ENCODE measurements at regions not wholly inside any gene's neighbourhood (a gene's known extent, or its start where the extent isn't known, plus 50 kb on each side); places are given as distances from the start of the nearest gene placed in this dataset.
"Not testable (repeated sequence)": the region's sequence is repeated elsewhere in the genome, so short reads cannot be mapped to it uniquely, and the experiment has no call there.

DNA sequence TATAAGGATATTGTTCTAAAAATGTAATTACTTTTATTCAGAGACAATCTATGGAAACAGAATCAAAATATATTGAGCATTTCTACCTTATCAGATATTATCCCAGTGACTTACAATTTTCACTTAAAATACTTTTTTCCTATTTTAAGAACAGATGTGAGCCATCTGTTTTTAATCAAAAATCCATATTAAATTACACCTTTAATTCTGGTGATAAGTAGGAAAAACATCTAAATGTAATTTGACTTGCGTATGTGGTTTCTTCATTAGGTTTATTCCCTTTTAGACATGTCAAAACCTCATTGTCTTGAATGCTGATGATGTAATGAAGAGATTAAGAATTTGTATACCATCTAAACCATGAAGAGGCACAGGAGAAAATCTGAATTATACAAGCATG lies 1118.8 kb upstream of the TMPRSS15 start:
- no peak for DNase-seq (ENCODE audit: low spot score)

DNA sequence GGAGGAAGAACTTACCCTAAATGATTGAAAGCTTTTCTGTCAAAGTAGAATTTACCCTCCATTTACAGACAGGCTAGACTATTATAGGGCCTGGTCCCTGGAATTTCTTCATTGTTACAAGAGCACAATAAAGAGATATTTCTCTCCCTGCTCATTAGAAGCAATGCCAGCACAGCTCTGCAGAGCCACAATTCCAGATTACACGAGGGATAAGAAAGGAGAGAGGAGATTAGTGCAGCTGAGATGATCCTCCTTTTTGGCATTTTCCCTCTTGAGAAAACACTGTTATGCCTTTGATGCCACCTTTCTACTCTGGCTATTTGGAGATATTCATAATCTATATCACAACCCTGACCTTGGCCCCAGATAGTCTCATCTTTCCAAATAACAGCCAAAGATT lies 1119.5 kb upstream of the TMPRSS15 start:
- DNase-seq (ENCODE audit: low spot score): no peak

DNA sequence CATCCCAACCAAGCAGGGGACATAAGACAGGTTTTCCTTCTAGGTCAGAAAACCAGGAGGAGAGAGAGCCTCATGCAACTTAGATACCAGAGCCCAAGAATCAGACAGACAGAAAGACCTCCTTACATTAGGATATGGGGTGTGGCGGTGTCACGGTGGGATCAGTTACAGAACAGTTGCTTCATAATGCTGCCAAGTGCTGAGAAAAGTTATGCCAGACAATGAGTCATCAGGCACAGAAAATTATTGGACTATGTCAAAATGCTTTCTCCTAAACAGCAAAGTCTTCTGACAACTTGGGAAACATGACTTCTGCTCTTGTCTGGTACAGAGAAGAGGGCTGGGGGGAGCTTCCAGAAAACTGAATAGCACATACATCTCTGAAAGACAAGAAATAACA lies 1120.2 kb upstream of the TMPRSS15 start:
- DNase-seq (ENCODE audit: low spot score): no peak

DNA sequence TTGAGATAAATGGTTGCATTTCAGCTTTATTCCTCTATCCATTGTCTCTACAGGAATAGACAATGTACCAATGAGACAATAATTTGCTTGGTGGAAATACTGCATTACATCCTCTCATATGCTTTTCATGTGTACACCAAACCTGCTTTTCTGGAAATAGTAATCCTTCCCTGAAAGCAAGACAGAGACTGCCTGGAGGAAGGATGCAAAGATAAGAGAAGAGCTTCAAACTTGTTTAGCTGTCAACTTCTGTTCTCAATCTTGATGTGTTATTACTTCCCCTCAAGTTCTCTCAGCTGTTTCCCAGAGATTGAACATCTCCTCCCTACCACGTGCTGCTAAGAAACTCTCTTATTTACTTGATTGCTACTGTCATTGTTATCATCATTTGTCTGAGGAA lies 1125.4 kb upstream of the TMPRSS15 start:
- DNase-seq (ENCODE audit: low spot score): no peak

DNA sequence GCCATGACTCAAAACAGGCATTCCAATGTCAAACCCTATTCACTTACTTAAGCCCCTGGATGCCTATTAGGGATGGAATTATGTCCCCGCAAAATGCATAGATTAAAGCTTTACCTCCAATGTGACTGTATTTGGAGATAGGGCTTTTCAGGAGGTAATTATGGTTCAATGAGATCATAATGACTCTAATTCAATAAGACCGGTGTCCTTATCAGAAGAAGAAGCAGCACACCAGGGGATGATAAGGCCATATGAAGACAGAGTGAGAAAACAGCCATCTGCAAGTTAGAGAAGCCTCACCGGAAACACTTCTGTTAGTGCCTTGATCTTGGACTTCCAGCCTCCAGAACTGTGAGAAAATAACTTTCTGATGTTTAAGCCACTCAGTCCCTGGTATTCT lies 1131.8 kb upstream of the TMPRSS15 start:
- DNase-seq (ENCODE audit: low spot score): no peak

DNA sequence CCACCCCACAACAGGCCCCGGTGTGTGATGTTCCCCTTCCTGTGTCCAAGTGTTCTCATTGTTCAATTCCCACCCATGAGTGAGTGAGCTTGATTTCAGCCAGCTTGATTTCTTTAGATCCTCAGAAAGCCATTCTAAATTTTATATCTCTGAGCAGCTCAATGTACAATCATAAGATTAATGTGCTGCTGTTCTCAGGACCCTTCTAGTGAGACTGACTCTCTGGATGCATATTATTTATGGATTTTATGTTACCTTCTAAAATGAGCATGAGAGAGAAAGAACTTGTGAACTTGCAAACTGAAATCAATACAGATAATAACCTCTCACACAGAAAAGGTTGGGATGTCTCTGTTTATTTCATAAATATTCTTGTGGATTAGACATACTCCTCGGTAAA lies 1133.5 kb upstream of the TMPRSS15 start:
- no peak for DNase-seq (ENCODE audit: low spot score)

DNA sequence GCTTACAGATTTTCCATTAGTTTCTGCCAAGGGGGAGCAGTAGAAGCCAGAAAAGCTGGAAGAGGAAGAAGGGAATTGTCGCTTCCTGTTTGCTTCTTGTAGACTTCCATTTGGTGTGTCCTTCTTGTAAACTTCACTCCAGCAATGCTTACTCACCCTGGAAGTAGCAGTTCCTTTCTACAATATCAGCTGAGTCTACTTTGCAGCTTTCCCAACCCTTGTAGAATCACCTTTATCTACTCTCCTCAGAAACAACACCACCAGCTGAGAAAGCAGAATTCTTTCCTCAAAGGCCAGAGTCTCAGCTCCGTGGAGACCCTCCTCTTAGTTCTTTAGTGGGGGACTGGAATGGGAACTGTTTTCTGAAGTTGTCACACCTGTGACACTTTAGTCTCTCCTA lies 1136.7 kb upstream of the TMPRSS15 start:
- DNase-seq (ENCODE audit: low spot score): no peak

DNA sequence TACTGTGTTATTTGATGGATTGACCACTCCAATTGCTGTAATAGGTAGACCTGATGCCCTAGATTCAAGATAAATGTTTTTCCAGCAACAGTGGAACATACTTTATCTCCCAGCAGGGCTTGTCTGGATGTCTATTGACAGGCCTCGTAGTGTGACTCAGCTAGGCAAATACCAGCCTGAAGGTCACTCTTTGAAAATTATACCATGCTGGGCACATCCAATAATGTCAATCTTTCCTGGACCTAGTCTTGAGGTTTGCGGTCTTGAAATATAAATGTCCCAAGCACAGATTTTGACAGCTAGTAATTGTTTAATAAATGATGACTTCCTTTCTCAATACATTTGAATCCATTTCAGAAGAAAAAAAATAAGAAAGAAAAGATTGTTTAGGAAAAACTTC lies 1138.0 kb upstream of the TMPRSS15 start:
- no peak for DNase-seq (ENCODE audit: low spot score)

DNA sequence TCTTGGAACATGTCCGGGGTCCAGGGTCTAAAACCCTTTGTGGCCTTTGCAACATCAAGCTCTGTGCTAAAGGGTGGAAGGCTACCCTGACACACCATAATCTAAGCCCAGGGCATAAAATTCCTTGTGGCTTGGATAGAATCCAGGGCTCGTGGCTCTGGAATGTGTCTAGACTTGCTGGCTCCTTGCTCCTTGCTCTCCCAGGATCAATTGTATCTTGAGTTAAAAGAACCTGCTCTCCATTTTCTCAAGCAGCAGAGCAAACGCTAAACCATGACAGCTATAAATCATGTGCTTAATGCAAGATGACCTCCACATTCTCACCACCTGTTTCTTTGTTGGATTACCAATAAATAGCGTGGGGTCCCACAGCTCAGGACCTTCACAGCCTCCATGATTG lies 1140.9 kb upstream of the TMPRSS15 start:
- not testable (repeated sequence) for DNase-seq (ENCODE audit: low spot score)

DNA sequence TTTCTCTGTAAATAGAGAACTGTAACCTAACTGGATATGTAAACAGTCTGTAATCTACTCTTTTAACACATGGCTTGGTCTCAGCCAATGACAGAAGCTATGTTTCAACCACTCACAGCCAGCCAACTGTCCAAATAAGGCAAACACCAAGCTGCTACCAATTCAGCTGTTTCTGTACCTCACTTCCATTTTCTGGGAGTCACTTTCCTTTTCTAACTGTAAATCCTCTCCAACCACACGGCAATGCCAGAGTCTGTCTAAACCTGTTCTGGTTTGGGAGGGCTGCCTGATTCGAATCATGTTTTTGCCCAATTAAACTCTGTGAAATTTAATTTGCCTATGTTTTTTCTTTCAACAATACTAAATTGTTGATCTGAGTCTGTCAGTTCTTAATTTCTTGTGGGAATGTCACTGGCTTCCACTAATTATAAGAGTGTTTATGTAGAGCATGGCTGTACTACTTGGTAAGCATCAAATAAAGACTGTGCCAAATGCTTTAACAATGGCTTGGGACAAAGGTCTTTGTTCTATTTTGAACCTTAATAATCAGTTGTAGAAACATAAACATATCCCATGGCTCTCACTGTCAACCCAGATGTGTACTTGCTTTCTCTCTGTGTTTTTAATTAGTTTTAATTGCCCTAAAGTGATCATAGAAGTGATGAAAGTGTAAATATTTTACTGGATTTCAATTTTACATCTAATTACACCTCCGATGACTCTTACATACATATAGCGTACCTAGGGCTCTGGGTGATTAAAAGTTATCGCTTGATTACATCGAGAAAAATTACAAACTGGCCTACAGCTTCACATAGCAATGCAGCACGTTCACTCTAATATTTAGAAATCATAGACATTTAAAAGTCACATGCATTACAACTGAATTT lies 1144.6 kb upstream of the TMPRSS15 start:
- DNase-seq (ENCODE audit: low spot score): no peak

DNA sequence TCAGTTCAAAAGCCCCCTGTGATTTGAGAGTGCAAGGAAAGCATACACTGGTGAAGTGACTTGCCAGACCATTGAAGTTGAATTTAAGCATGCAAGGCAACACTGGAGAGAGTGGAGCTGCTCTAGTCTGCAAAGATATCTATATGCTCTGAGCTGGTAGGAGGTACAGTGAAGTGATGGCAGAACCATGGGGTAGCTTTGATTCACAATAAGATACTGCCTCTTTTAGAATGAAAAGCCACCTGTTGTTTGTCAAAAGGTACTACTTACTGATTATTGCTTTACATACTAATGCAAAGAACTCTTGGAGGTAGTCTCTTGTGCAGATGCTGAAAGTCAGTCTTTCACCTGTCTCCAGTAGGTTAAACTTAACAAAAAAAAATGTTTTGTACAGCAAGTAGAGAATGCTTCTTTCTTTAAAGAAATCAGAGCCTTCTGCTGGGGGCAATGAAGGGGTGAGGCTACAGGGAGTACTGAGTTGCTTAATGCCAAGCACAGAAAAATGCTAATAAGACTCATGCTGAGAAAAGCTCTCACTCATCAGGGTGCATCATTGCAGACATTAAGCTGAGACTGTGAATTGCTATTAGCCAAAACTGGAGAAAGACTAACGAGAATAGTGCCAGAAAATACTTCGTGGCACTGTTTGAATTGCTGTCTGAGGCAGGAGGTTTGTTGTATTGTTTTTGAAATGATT lies 1150.5 kb upstream of the TMPRSS15 start:
- DNase-seq (ENCODE audit: low spot score): no peak

DNA sequence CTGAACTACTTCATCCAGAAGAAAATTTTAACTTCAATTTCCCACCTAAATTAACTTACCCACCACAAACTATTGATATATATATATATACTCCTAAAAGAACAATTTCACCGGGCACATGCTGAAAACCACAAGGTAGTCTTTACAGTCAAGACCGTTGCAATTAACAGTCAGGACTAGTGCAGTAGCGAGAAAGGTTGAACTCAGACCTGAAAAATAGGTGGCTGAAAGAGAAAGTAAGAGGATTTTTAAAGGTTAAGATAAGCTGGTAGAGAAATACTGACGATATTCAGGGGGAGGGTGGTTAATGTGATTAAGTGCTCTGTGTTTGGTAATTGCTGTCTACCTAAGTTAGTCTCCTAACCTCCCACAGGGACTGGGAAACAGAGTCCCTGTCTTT lies 1153.5 kb upstream of the TMPRSS15 start:
- DNase-seq (ENCODE audit: low spot score): no peak

DNA sequence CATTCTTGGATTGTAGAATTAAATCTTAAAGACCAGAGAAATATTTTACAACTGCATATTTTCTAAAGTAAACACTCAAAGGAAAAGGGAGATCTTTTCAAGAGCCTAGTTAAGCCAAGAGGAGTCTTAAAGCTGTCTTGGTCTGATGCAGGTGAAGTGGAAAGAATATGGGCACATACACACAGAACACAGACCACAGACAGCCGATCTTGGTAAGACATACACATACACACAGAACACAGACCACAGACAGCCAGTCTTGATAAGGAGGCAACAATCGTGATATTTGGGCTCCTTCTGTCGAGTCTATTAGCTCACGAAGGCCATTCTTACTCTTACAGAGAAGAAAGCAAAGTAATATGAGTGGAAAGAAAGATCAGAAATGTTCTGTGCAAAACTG lies 1153.9 kb upstream of the TMPRSS15 start:
- no peak for DNase-seq (ENCODE audit: low spot score)

DNA sequence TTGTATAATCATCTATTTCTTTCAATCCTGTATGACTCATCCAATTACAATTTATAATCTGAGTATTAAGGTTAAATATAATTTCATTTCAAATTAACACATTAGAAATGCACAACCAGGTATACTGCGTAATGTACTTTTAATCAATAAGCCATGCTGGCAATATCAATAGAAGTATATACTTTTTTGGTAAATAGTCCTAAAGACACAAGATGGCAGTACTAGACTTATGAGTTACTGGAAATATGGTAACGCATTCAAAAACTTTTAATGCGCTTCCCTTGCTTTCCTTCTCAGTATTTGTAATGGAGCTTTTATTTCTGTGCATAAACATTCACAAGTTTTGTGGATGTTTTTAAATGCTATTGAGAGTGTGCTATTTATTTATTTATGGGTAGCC lies 1162.0 kb upstream of the TMPRSS15 start:
- no peak for DNase-seq (ENCODE audit: low spot score)

DNA sequence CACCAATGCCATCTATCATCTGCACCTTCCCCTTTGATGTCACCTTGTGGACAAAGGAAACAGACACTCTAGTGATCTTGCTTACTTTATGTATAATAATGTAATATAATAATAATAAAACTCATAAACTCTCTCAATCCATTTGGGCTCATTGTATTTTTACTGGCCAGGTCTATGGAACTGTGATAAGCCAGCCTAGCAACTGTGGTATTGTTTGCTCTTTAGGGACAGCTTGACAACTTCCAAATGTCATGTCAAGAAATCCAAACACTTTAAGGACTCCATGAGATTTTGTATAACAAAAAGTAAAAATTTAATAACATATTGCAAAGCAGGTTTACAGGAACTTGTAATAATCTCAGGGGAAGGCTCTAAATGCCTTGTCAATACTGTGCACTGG lies 1163.4 kb upstream of the TMPRSS15 start:
- no peak for DNase-seq (ENCODE audit: low spot score)

DNA sequence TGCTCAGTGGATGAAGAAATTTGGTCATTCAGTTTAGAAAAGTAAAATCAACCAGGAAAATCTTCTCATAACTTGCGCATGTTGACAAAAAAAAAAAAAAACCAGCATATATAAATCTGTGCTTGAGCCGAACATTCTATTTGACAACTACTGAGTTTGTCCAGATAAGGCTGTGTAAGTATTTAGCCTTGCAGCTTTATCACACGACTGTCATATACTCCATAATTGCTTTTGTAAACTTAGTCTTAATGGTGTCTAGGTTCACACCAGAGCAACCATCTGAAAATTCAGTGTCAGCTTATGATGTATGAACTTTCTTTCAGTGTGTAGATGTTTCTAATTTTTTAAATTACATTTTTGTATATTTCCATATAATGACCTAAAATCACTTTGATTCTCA lies 1173.8 kb upstream of the TMPRSS15 start:
- no peak for DNase-seq (ENCODE audit: low spot score)

DNA sequence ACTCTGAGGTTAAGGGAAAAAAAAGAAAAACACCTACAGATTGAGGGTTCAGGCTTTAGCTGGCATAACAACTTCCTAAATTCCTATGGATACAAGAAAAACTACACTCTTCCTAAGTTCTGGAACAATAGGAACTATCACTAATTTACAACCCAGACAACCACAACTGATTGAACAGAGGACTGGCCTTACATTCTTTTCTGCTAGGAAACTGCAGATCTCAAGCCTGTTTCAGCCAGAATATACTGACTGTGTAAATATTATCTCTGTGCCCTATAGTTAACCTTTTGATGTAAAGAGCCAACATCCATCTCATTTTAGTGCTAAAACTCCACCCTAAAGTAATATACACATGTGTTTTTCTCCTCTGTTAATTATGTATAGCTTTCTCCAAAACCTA lies 1186.5 kb upstream of the TMPRSS15 start:
- DNase-seq (ENCODE audit: low spot score): no peak

DNA sequence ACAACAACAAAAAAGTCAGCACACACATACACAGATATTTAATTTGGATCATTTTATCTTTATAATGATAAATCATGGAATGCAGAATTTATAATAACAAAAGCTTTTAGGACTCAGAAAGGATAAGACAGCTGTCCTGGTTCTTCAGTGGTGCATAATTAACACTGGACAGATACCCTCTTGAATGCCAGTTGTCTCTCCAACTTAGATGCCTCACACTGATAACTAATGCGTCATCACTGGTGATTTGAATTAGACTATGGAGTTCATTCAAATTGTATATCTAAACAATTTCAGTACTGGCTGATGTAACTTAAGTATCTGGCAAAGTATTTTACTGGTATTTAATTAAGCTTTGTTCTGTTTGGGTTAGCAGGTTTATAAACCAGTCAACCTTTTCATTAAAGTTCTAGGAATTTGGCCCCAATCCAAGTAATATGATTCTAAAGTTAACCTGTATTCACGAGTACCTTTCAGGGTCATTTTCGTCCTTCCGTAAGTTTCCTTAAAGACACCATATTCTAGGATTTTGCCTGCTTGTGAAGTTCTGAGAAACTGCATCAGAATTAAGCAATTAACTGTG lies 1199.5 kb upstream of the TMPRSS15 start:
- DNase-seq (ENCODE audit: low spot score): no peak

DNA sequence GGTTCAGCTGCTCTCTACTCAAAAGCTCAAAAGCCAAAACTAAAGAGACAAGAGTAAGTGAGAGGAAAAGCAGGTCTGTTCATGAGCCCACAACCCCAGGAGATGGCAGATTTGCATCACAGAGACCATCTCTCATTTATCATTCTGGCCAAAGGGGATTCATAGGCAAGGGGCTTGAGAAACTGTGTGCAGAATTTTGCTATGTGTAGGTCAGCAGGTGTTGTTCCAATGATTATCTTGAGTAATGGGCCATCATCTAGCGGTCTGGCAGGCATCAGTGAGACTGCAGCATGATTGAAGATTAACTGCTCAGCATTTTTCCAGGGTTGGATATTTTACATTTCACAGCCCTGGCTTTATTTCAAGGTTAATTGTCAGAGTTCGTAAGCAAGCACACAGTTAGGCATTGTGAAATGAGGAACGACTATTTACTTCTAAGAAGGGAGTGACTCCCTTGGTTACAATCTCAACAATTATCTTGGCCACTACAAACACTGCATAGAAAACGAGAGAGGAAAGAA lies 1204.6 kb upstream of the TMPRSS15 start:
- no peak for DNase-seq (ENCODE audit: low spot score)

DNA sequence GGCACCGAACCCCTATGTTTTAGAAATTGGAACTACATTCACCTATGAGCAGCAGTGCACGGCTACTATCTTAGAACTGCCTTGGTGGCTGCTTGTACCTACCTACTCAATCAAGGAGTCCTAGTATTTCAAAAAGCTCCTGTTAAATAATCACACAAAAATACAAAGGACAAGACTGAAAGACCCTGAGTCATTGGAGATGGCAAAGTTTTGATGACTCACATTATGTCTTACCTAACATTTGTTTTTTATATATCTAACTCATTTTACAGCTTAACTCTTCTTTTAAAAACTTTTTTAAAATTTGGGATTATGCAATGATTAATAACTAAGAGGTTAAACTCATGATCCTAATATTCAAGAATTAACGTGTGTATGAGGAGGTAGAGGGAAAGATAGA lies 1206.0 kb upstream of the TMPRSS15 start:
- DNase-seq (ENCODE audit: low spot score): no peak

DNA sequence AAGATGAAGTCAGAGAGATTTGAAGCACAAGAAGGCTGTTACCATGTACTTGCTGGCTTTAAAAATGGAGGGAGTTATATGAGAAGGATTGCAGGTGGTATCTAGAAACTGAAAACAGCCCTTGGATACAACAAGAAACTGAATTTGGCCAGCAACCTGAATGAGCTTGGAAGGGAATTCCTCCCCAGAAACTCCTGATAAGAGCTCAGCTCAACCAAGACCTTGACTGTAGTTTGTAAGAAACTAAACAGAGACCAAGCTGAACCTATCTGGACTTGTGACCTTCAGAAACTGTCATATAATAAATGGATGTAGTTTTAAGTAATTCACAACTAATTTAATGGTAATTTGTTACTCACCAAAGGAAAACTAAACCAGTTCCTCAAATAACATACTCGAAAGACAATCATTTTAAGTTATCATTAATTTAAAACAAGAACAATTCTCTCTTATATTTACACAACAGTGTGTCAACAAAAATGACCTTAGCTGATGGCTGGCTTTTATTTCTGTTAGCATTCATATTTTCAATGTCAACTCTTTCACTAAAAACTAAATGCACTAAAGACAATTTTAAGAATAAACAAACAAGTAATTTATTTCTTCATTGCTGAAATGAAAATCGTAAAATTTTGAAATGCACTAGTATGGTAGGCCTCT lies 1218.4 kb upstream of the TMPRSS15 start:
- DNase-seq (ENCODE audit: low spot score): no peak

DNA sequence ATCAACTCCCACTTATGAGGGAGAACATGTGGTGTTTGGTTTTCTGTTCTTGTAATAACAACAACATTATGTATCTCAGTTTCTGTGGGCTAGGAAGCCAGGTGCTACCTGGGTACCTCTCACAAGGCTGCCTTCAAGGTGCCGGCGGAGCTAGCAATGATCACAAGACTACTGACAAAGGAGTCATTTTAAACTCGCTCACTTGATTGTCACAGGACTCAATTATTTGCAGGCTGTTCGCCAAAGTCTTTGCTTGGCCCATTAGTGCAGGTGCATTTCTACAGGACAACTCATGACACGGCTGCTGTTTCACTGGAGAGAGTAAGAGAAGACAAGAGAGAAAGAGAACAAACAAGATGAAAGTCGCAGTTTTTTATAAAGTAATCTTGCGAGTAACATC lies 1237.4 kb upstream of the TMPRSS15 start:
- no peak for DNase-seq (ENCODE audit: low spot score)

DNA sequence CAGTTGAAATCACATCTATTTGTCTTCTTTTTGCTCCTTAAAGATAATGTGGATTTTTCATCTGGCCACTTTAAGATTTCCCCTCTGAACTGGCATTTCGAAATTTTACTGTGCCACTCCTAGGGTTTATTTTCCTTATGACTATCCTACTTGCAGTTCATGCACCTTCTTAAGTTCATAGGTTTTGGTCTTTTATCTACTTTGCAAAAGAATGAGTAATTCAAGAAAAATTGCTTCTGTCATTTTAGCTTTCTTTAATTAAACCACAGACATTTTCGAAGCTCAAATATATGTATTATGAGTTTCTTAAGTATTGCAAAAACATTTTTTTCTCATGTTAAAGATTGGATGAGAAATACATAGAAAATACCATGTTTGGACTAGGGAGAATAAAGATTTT lies 1244.8 kb upstream of the TMPRSS15 start:
- no peak for DNase-seq (ENCODE audit: low spot score)
